ENCODE measurements at regions not wholly inside any gene's neighbourhood (a gene's known extent, or its start where the extent isn't known, plus 50 kb on each side); places are given as distances from the start of the nearest gene placed in this dataset.

- Histone ChIP-seq H3K4me3 (no peak overlapping the region), H3K27ac (no peak overlapping the region), H3K4me1 (no peaks in the 10 kb centered on the region), H3K27me3 (no peaks in the 10 kb centered on the region), H3K9me3 (no peaks in the 10 kb centered on the region), H3K36me3 (no peaks in the 10 kb centered on the region)
- no peak for DNase-seq
- no peak for TF ChIP-seq CTCF (IDR thresholded peaks at IDR 0.05)
- intact Hi-C loops (cut with DNase I; ENCODE audit: low total_unique reads): no loop called here
Observed at GRCh38 chr11:127596433-127596832, 595.9 kb upstream of the KIRREL3 start.

DNA sequence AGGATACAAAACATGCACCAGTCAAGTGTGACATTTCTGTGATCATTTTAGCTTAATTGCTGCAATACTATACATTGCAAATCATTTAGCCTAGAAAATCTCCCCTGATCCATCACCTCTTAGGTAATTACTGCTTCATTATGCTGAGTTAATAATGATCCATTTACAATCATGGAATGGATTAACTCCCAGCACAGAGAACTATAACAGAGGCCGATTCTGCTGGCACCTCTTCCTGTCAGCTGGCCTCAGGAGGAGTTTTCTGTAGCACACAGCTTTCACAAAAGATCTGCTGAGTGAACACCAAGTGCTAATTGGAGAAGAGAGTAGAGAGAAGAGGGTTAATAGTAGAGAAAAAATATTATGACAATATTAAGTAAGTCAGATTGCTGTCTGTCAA lies 591.8 kb upstream of the KIRREL3 start:
- no peak for TF ChIP-seq CTCF (IDR thresholded peaks at IDR 0.05)
- no peak overlapping the region for H3K27ac ChIP-seq
- H3K9me3 ChIP-seq: no peaks in the 10 kb centered on the region
- no peaks in the 10 kb centered on the region for H3K4me1 ChIP-seq
- no peaks in the 10 kb centered on the region for H3K27me3 ChIP-seq
- no peak overlapping the region for H3K4me3 ChIP-seq
- DNase-seq: no peak
- H3K36me3 ChIP-seq: no peaks in the 10 kb centered on the region
- intact Hi-C loops (cut with DNase I; ENCODE audit: low total_unique reads): no loop called here

GRCh38 chr11:127590314-127590713 lies 589.7 kb upstream of the KIRREL3 start:
- H3K9me3 ChIP-seq: no peaks in the 10 kb centered on the region
- intact Hi-C loops (cut with DNase I; ENCODE audit: low total_unique reads): no loop called here
- H3K4me1 ChIP-seq: no peaks in the 10 kb centered on the region
- H3K27ac ChIP-seq: no peak overlapping the region
- DNase-seq: no peak
- no peaks in the 10 kb centered on the region for H3K36me3 ChIP-seq
- no peak overlapping the region for H3K4me3 ChIP-seq
- no peaks in the 10 kb centered on the region for H3K27me3 ChIP-seq
- TF ChIP-seq CTCF (IDR thresholded peaks at IDR 0.05): no peak

- no peak for TF ChIP-seq CTCF (IDR thresholded peaks at IDR 0.05)
- H3K36me3 ChIP-seq: no peaks in the 10 kb centered on the region
- no peaks in the 10 kb centered on the region for H3K9me3 ChIP-seq
- H3K4me3 ChIP-seq: no peak overlapping the region
- DNase-seq: no peak
- H3K27ac ChIP-seq: no peak overlapping the region
- no peaks in the 10 kb centered on the region for H3K4me1 ChIP-seq
- intact Hi-C loops (cut with DNase I; ENCODE audit: low total_unique reads): no loop called here
- no peaks in the 10 kb centered on the region for H3K27me3 ChIP-seq
Observed at GRCh38 chr11:127588431-127588830, 587.9 kb upstream of the KIRREL3 start.

- H3K9me3 ChIP-seq: no peaks in the 10 kb centered on the region
- H3K4me1 ChIP-seq: no peaks in the 10 kb centered on the region
- intact Hi-C loops (cut with DNase I; ENCODE audit: low total_unique reads): no loop called here
- no peak for DNase-seq
- no peaks in the 10 kb centered on the region for H3K27me3 ChIP-seq
- H3K27ac ChIP-seq: no peak overlapping the region
- no peak for TF ChIP-seq CTCF (IDR thresholded peaks at IDR 0.05)
- no peaks in the 10 kb centered on the region for H3K36me3 ChIP-seq
- H3K4me3 ChIP-seq: no peak overlapping the region
Observed at GRCh38 chr11:127587511-127587910, 586.9 kb upstream of the KIRREL3 start.

GRCh38 chr11:127576210-127576609 lies 575.6 kb upstream of the KIRREL3 start:
- no peak for TF ChIP-seq CTCF (IDR thresholded peaks at IDR 0.05)
- no peak for DNase-seq
- H3K4me3 ChIP-seq: no peak overlapping the region
- no peak overlapping the region for H3K27ac ChIP-seq
- H3K9me3 ChIP-seq: no peaks in the 10 kb centered on the region
- no peaks in the 10 kb centered on the region for H3K27me3 ChIP-seq
- intact Hi-C loops (cut with DNase I; ENCODE audit: low total_unique reads): no loop called here
- no peaks in the 10 kb centered on the region for H3K4me1 ChIP-seq
- no peaks in the 10 kb centered on the region for H3K36me3 ChIP-seq

Data from tibial artery (tissue), 4 donors.